ENCODE measurements at regions not wholly inside any gene's neighbourhood (a gene's known extent, or its start where the extent isn't known, plus 50 kb on each side); places are given as distances from the start of the nearest gene placed in this dataset.
"Not testable (repeated sequence)": the region's sequence is repeated elsewhere in the genome, so short reads cannot be mapped to it uniquely, and the experiment has no call there.

DNA sequence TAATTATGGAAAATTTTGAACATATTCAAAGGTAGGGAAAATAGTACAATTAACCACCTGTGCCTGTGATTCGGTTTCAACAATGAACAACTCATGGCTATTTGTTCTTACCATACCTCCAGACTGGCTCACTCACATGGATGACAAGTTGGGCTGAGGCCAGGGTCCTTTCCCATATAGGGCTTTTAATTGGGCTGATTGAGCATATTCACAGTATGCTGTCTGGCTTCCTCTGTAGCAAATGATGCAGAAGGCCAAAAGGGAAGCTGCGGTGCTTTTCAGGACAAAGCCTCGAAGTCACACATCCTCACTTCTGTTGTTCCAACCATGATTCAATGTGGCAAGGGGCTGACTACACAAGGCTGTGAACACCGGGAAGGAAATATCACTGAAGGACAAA is 297.5 kb upstream of the SLC16A7 start:
- Histone ChIP-seq H4K91ac (ENCODE audit: low read depth, low read length) (no peak overlapping the region), H3K4me3 (ENCODE audit: low read depth, low read length) (no peak overlapping the region), H3K14ac (ENCODE audit: low read length) (no peak overlapping the region), H2AFZ (ENCODE audit: insufficient read depth, low read length, poor library complexity) (no peak overlapping the region), H2AK5ac (ENCODE audit: low read length) (no peak overlapping the region), H3K4me2 (ENCODE audit: low read length) (no peak overlapping the region), H3K4ac (ENCODE audit: low read depth, low read length) (no peak overlapping the region), H3K18ac (ENCODE audit: low read length) (no peak overlapping the region), H3K23ac (ENCODE audit: low read length) (no peak overlapping the region), H3K4me1 (ENCODE audit: control insufficient read depth in 1 of 2, insufficient read depth in 2 of 2, low read length in 2 of 2) (no peaks in the 10 kb centered on the region), H3K9me3 (ENCODE audit: insufficient read depth, low read depth, low read length) (no peaks in the 10 kb centered on the region), H2BK5ac (ENCODE audit: low read depth, low read length, poor library complexity) (no peak overlapping the region), H3K36me3 (ENCODE audit: control insufficient read depth in 1 of 2, insufficient read depth in 2 of 2, low read length in 2 of 2) (no peaks in the 10 kb centered on the region), H3K27ac (ENCODE audit: low read depth, low read length) (no peak overlapping the region), H2BK120ac (ENCODE audit: insufficient read depth, low read length, poor library complexity) (no peak overlapping the region), H3K27me3 (ENCODE audit: insufficient read depth, low read length) (no peaks in the 10 kb centered on the region), H3K79me2 (ENCODE audit: control insufficient read depth, insufficient read depth, low read length, poor library complexity) (no peaks in the 10 kb centered on the region), H4K12ac (ENCODE audit: low read depth, low read length) (no peak overlapping the region), H3K9ac (ENCODE audit: low read length) (no peak overlapping the region), H4K8ac (ENCODE audit: low read depth, low read length) (no peak overlapping the region), H2BK12ac (ENCODE audit: low read length) (no peak overlapping the region), H3K79me1 (ENCODE audit: low read length) (no peaks in the 10 kb centered on the region)
- DNase-seq: no peak
- WGBS (ENCODE audit: extremely low coverage, insufficient coverage, insufficient read length): no CpG with 5 or more reads among the region's 4 CpGs

DNA sequence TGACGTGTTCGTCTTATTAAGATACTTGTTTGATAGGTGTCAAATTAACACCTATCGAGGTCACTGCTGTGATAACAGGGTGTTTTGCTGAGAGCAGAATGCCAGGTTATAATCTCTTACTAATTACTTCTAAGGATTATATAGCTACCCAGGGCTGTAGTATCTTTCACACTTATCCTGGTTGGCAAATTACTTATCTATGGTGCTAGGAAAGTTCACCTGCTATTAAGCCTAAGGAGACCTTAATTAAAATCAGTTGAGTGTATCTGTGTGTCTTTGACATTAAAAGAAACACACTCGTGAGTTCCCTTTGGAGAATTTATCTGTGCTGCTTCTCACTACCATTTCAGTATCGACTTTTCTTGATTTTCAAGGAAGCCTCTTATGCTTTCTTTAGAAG is 301.6 kb upstream of the SLC16A7 start:
- no peak overlapping the region for H3K23ac ChIP-seq (ENCODE audit: low read length)
- H3K18ac ChIP-seq (ENCODE audit: low read length): no peak overlapping the region
- no peak overlapping the region for H3K14ac ChIP-seq (ENCODE audit: low read length)
- H3K27me3 ChIP-seq (ENCODE audit: insufficient read depth, low read length): no peaks in the 10 kb centered on the region
- WGBS (ENCODE audit: extremely low coverage, insufficient coverage, insufficient read length): no CpG with 5 or more reads among the region's 5 CpGs
- H3K79me1 ChIP-seq (ENCODE audit: low read length): no peaks in the 10 kb centered on the region
- no peak overlapping the region for H2BK120ac ChIP-seq (ENCODE audit: insufficient read depth, low read length, poor library complexity)
- H2BK5ac ChIP-seq (ENCODE audit: low read depth, low read length, poor library complexity): no peak overlapping the region
- no peak overlapping the region for H2AFZ ChIP-seq (ENCODE audit: insufficient read depth, low read length, poor library complexity)
- H4K91ac ChIP-seq (ENCODE audit: low read depth, low read length): no peak overlapping the region
- no peak overlapping the region for H3K4me3 ChIP-seq (ENCODE audit: low read depth, low read length)
- no peaks in the 10 kb centered on the region for H3K4me1 ChIP-seq (ENCODE audit: control insufficient read depth in 1 of 2, insufficient read depth in 2 of 2, low read length in 2 of 2)
- H3K4me2 ChIP-seq (ENCODE audit: low read length): no peak overlapping the region
- H3K27ac ChIP-seq (ENCODE audit: low read depth, low read length): no peak overlapping the region
- no peak overlapping the region for H3K9ac ChIP-seq (ENCODE audit: low read length)
- no peak overlapping the region for H3K4ac ChIP-seq (ENCODE audit: low read depth, low read length)
- H3K36me3 ChIP-seq (ENCODE audit: control insufficient read depth in 1 of 2, insufficient read depth in 2 of 2, low read length in 2 of 2): no peaks in the 10 kb centered on the region
- H3K79me2 ChIP-seq (ENCODE audit: control insufficient read depth, insufficient read depth, low read length, poor library complexity): no peaks in the 10 kb centered on the region
- no peak overlapping the region for H4K12ac ChIP-seq (ENCODE audit: low read depth, low read length)
- H2AK5ac ChIP-seq (ENCODE audit: low read length): no peak overlapping the region
- H4K8ac ChIP-seq (ENCODE audit: low read depth, low read length): no peak overlapping the region
- H2BK12ac ChIP-seq (ENCODE audit: low read length): no peak overlapping the region
- no peaks in the 10 kb centered on the region for H3K9me3 ChIP-seq (ENCODE audit: insufficient read depth, low read depth, low read length)
- no peak for DNase-seq

DNA sequence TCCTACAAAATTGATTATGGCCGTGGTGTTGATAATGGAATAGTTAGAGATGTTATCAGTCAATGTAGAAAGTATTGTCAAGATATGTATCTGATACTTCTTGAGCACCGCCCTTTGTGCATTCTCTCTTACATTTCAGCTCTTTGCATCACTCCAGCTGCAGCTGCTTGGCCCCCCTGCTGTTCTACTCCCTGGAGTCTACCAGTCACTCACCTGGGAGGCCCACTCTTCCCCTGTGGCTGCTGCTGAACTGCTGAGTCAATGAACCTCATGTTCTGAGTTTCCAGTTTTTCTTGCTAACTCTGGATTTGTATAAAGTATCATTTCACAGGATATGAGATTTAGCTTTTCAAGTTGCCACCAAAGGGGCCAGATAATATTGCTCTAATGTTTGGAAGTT is 312.8 kb upstream of the SLC16A7 start:
- Histone ChIP-seq H4K12ac (ENCODE audit: low read depth, low read length) (no peak overlapping the region), H3K79me1 (ENCODE audit: low read length) (no peaks in the 10 kb centered on the region), H2BK5ac (ENCODE audit: low read depth, low read length, poor library complexity) (no peak overlapping the region), H2BK120ac (ENCODE audit: insufficient read depth, low read length, poor library complexity) (no peak overlapping the region), H3K9me3 (ENCODE audit: insufficient read depth, low read depth, low read length) (no peaks in the 10 kb centered on the region), H3K14ac (ENCODE audit: low read length) (no peak overlapping the region), H3K4ac (ENCODE audit: low read depth, low read length) (no peak overlapping the region), H4K91ac (ENCODE audit: low read depth, low read length) (no peak overlapping the region), H3K36me3 (ENCODE audit: control insufficient read depth in 1 of 2, insufficient read depth in 2 of 2, low read length in 2 of 2) (no peaks in the 10 kb centered on the region), H3K79me2 (ENCODE audit: control insufficient read depth, insufficient read depth, low read length, poor library complexity) (no peaks in the 10 kb centered on the region), H2AK5ac (ENCODE audit: low read length) (no peak overlapping the region), H3K4me1 (ENCODE audit: control insufficient read depth in 1 of 2, insufficient read depth in 2 of 2, low read length in 2 of 2) (peaks cover 0 to 2% of the 10 kb centered on the region in 2 experiments), H3K4me2 (ENCODE audit: low read length) (no peak overlapping the region), H3K27ac (ENCODE audit: low read depth, low read length) (no peak overlapping the region), H3K18ac (ENCODE audit: low read length) (no peak overlapping the region), H3K27me3 (ENCODE audit: insufficient read depth, low read length) (no peaks in the 10 kb centered on the region), H3K4me3 (ENCODE audit: low read depth, low read length) (no peak overlapping the region), H4K8ac (ENCODE audit: low read depth, low read length) (no peak overlapping the region), H3K23ac (ENCODE audit: low read length) (no peak overlapping the region), H3K9ac (ENCODE audit: low read length) (no peak overlapping the region), H2BK12ac (ENCODE audit: low read length) (no peak overlapping the region), H2AFZ (ENCODE audit: insufficient read depth, low read length, poor library complexity) (no peak overlapping the region)
- WGBS (ENCODE audit: extremely low coverage, insufficient coverage, insufficient read length): no CpG with 5 or more reads among the region's 2 CpGs
- no peak for DNase-seq

DNA sequence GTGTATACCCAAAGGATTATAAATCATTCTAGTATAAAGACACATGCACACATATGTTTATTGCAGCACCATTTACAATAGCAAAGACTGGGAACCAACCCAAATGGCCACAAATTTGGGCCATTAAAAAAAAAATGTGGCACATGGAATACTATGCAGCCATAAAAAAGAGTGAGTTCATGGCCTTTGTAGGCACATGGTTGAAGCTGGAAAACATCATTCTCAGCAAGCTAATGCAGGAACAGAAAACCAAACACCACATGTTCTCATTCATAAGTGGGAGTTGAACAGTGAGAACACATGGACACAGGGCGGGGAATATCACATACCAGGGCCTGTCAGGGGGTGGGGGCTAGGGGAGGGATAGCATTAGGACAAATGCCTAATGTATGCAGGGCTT is 322.3 kb upstream of the SLC16A7 start:
- H4K8ac ChIP-seq (ENCODE audit: low read depth, low read length); H2BK5ac ChIP-seq (ENCODE audit: low read depth, low read length, poor library complexity); H2AK5ac ChIP-seq (ENCODE audit: low read length); H3K79me2 ChIP-seq (ENCODE audit: control insufficient read depth, insufficient read depth, low read length, poor library complexity); H3K9ac ChIP-seq (ENCODE audit: low read length); H3K36me3 ChIP-seq (ENCODE audit: control insufficient read depth in 1 of 2, insufficient read depth in 2 of 2, low read length in 2 of 2); H2BK120ac ChIP-seq (ENCODE audit: insufficient read depth, low read length, poor library complexity); DNase-seq; H3K4ac ChIP-seq (ENCODE audit: low read depth, low read length); H3K4me2 ChIP-seq (ENCODE audit: low read length); H2BK12ac ChIP-seq (ENCODE audit: low read length); H3K27me3 ChIP-seq (ENCODE audit: insufficient read depth, low read length); H3K23ac ChIP-seq (ENCODE audit: low read length); H3K79me1 ChIP-seq (ENCODE audit: low read length); H3K9me3 ChIP-seq (ENCODE audit: insufficient read depth, low read depth, low read length); H3K18ac ChIP-seq (ENCODE audit: low read length); H4K91ac ChIP-seq (ENCODE audit: low read depth, low read length); H3K27ac ChIP-seq (ENCODE audit: low read depth, low read length); H2AFZ ChIP-seq (ENCODE audit: insufficient read depth, low read length, poor library complexity); H4K12ac ChIP-seq (ENCODE audit: low read depth, low read length); H3K4me1 ChIP-seq (ENCODE audit: control insufficient read depth in 1 of 2, insufficient read depth in 2 of 2, low read length in 2 of 2); H3K4me3 ChIP-seq (ENCODE audit: low read depth, low read length); H3K14ac ChIP-seq (ENCODE audit: low read length): not testable (repeated sequence)
- no CpG with 5 or more reads among the region's 1 CpG for WGBS (ENCODE audit: extremely low coverage, insufficient coverage, insufficient read length)

Measured in trophoblast cell (in vitro differentiated cells and primary cell).